C4-2B (cell line): ENCODE measurements at regions not wholly inside any gene's neighbourhood (a gene's known extent, or its start where the extent isn't known, plus 50 kb on each side); places are given as distances from the start of the nearest gene placed in this dataset.

ENCODE experiments used
- CTCF ChIP-seq: fragments of 450-650 bp; conservative IDR thresholded peaks from 2 replicates; pipeline ENCODE4 v1.5.1; 2017; ENCODE audit warnings: mild to moderate bottlenecking
- ZFX ChIP-seq: fragments of 450-650 bp; IDR thresholded peaks from 2 replicates; pipeline ENCODE4 v1.6.1; 2017

GRCh38 chr3:193114431-193115340 lies 126.3 kb upstream of the PLAAT1 start:
- no peak for TF ChIP-seq CTCF
- TF ChIP-seq ZFX, result no peak
